B cell (primary cell): ENCODE measurements at regions not wholly inside any gene's neighbourhood (a gene's known extent, or its start where the extent isn't known, plus 50 kb on each side); places are given as distances from the start of the nearest gene placed in this dataset.

Experiments
- ATAC-seq: fragments of 200-7000 bp; cut with Tn5 transposase; one replicate; pipeline ENCODE4 v1.10.0; 2021; ENCODE audit warnings: low read depth, mild to moderate bottlenecking, moderate number of reproducible peaks, moderate library complexity
- CTCF ChIA-PET: fragments of 350-600 bp; sonication (Branson Sonifier 250); formaldehyde crosslinking; loops from one replicate; lab custom pipeline; 2021; ENCODE audit warnings: antibody characterized with exemption, inconsistent platforms; lab: Charles Lee
- POLR2A ChIA-PET: fragments of 350-600 bp; sonication (Branson Sonifier 250); formaldehyde crosslinking; loops from one replicate; lab custom pipeline; 2021; ENCODE audit warnings: antibody characterized with exemption; lab: Charles Lee
- DNase-seq: peaks from one replicate; pipeline ENCODE4 v3.0.0; 2013
- H2AFZ ChIP-seq: 2 replicates; pipeline ENCODE4 v1.6.1; 2012; ENCODE audit warnings: mild to moderate bottlenecking, low read depth, low read length; ENCODE audit not compliant: insufficient read depth, poor library complexity, severe bottlenecking
- H3K27ac ChIP-seq, 2 donors: 1 replicate in 1 of 2; 2 replicates in 1 of 2; pipeline ENCODE4 v1.5.1; 2012 to 2013; ENCODE audit warnings: low read length in 2 of 2, mild to moderate bottlenecking in 2 of 2, moderate library complexity in 1 of 2
- H3K27me3 ChIP-seq, 4 experiments: fragments of 200-600 bp in 1 of 4; sonication (generic) in 1 of 4; replicated peaks in 1 of 4; 1 replicate in 2 of 4; 2 replicates in 2 of 4; pipeline versions ENCODE4 v1.6.1 to v1.7.0; 2013 to 2016; ENCODE audit warnings: low read length in 3 of 4, mild to moderate bottlenecking in 2 of 4, mixed read lengths in 1 of 4, moderate library complexity in 1 of 4; ENCODE audit not compliant: insufficient read depth in 4 of 4, control insufficient read depth in 3 of 4; ENCODE audit errors: control extremely low read depth in 1 of 4
- H3K36me3 ChIP-seq, 2 experiments: replicated peaks in 1 of 2; 1 replicate in 1 of 2; 2 replicates in 1 of 2; pipeline versions ENCODE4 v1.6.1 to v1.7.1; 2013; ENCODE audit warnings: low read length in 1 of 2; ENCODE audit not compliant: insufficient read depth in 2 of 2, control insufficient read depth in 1 of 2; ENCODE audit errors: control extremely low read depth in 1 of 2, extremely low read depth in 1 of 2
- H3K4me1 ChIP-seq, 2 donors: fragments of 200-600 bp in 1 of 2; sonication (generic) in 1 of 2; 1 replicate in 1 of 2; 2 replicates in 1 of 2; pipeline versions ENCODE4 v1.5.1 to v1.6.1; 2013 to 2017; ENCODE audit warnings: low read length in 2 of 2; ENCODE audit not compliant: control insufficient read depth in 2 of 2, insufficient read depth in 2 of 2
- H3K4me2 ChIP-seq: replicated peaks from 2 replicates; pipeline ENCODE3; 2012; ENCODE audit warnings: mild to moderate bottlenecking, low read depth, low read length; ENCODE audit not compliant: poor library complexity, severe bottlenecking
- H3K4me3 ChIP-seq, 5 experiments: fragments of 200-600 bp in 1 of 5; sonication (generic) in 1 of 5; 1 replicate in 3 of 5; 2 replicates in 2 of 5; pipeline versions ENCODE4 v1.5.1 to v1.7.0; 2011 to 2016; ENCODE audit warnings: low read length in 4 of 5, mild to moderate bottlenecking in 4 of 5, low read depth in 2 of 5, control low read depth in 1 of 5, moderate library complexity in 1 of 5; ENCODE audit not compliant: insufficient read depth in 1 of 5; ENCODE audit errors: control extremely low read depth in 1 of 5, extremely low read depth in 1 of 5
- H3K79me2 ChIP-seq: fragments of 200-600 bp; sonication (generic); one replicate; pipeline ENCODE4 v1.6.0; 2016; ENCODE audit warnings: low read length; ENCODE audit not compliant: control insufficient read depth, insufficient read depth
- H3K9ac ChIP-seq: fragments of 200-600 bp; sonication (generic); 2 replicates; pipeline ENCODE4 v1.6.1; 2017; ENCODE audit warnings: mild to moderate bottlenecking, low read length, moderate library complexity
- H3K9me3 ChIP-seq, 3 donors: one replicate each; pipeline versions ENCODE4 v1.6.1 to v1.7.1; 2013; ENCODE audit warnings: low read length in 2 of 3; ENCODE audit not compliant: control insufficient read depth in 2 of 3, insufficient read depth in 1 of 3; ENCODE audit errors: control extremely low read depth in 1 of 3
- H4K20me1 ChIP-seq: 2 replicates; pipeline ENCODE4 v1.6.0; 2012; ENCODE audit warnings: mild to moderate bottlenecking, low read length; ENCODE audit not compliant: insufficient read depth, control insufficient read depth, poor library complexity, severe bottlenecking
- H3K27ac Mint-ChIP-seq: one replicate; pipeline ENCODE4 v1.8.0; 2021; ENCODE audit warnings: mixed read lengths
- H3K27me3 Mint-ChIP-seq: one replicate; pipeline ENCODE4 v1.8.0; 2021; ENCODE audit warnings: mixed read lengths
- H3K4me1 Mint-ChIP-seq: one replicate; pipeline ENCODE4 v1.8.0; 2021; ENCODE audit warnings: mixed read lengths
- H3K4me3 Mint-ChIP-seq: one replicate; pipeline ENCODE4 v1.8.0; 2021; ENCODE audit warnings: mixed read lengths
- H3K9me3 Mint-ChIP-seq: one replicate; pipeline ENCODE4 v1.8.0; 2022; ENCODE audit warnings: mixed read lengths; ENCODE audit not compliant: insufficient read depth
- CTCF ChIP-seq: fragments of 200-600 bp; IDR thresholded peaks from one replicate; pipeline ENCODE4 v1.8.0; 2022; ENCODE audit warnings: antibody characterized with exemption, mild to moderate bottlenecking
- EZH2 ChIP-seq: IDR thresholded peaks from 2 replicates; pipeline ENCODE4 v1.6.1; 2012; ENCODE audit warnings: borderline replicate concordance, low read depth, mild to moderate bottlenecking, moderate library complexity, low read length; ENCODE audit not compliant: insufficient read depth, poor library complexity, severe bottlenecking
- WGBS: methylation state at CpG from one replicate; pipeline ENCODE4 v1.1.5; 2013; ENCODE audit warnings: missing lambda C conversion rate; ENCODE audit not compliant: insufficient coverage; 5-methylcytosine and 5-hydroxymethylcytosine counted together
- intact Hi-C: fragments of 100-400 bp; cut with micrococcal nuclease; formaldehyde crosslinking; loops from one replicate; pipeline ENCODE4 v1.10.0; 2022

- TF ChIP-seq EZH2: no peak
- no peak for TF ChIP-seq CTCF
- no peak for DNase-seq
- no peak overlapping the region for H3K27ac Mint-ChIP-seq
- CTCF ChIA-PET: no interaction called here
- POLR2A ChIA-PET: no interaction called here
- intact Hi-C loops: no loop called here
- no peak overlapping the region for H3K4me3 Mint-ChIP-seq
- H3K9ac ChIP-seq: no peak overlapping the region
- H3K9me3 ChIP-seq: peaks cover 0 to 8% (median 5%) of the 10 kb centered on the region in 3 donors
- peaks cover 0 to 3% (median 0%) of the 10 kb centered on the region in 4 experiments for H3K27me3 ChIP-seq
- ATAC-seq: no peak
- no peaks in the 10 kb centered on the region for H4K20me1 ChIP-seq
- H3K27ac ChIP-seq: no peak overlapping the region
- peaks cover 4% of the 10 kb centered on the region for H3K27me3 Mint-ChIP-seq
- no peaks in the 10 kb centered on the region for H3K9me3 Mint-ChIP-seq
- H3K4me2 ChIP-seq: no peak overlapping the region
- no peaks in the 10 kb centered on the region for H3K36me3 ChIP-seq
- no peak overlapping the region for H2AFZ ChIP-seq
- H3K4me1 Mint-ChIP-seq: no peaks in the 10 kb centered on the region
- no peaks in the 10 kb centered on the region for H3K4me1 ChIP-seq
- H3K4me3 ChIP-seq: no peak overlapping the region
- no peaks in the 10 kb centered on the region for H3K79me2 ChIP-seq
- WGBS: 92% methylated on average over 8 of the region's 12 CpGs
Observed at GRCh38 chr1:244187310-244187709, 136.2 kb downstream of the ZBTB18 start.

- no peak overlapping the region for H3K27ac Mint-ChIP-seq
- no peaks in the 10 kb centered on the region for H3K36me3 ChIP-seq
- no peaks in the 10 kb centered on the region for H4K20me1 ChIP-seq
- no peaks in the 10 kb centered on the region for H3K4me1 Mint-ChIP-seq
- H3K27me3 ChIP-seq: peaks cover 0 to 3% (median 0%) of the 10 kb centered on the region in 4 experiments
- H3K4me1 ChIP-seq: no peaks in the 10 kb centered on the region
- H3K27ac ChIP-seq: no peak overlapping the region
- H2AFZ ChIP-seq: no peak overlapping the region
- H3K4me2 ChIP-seq: no peak overlapping the region
- TF ChIP-seq CTCF: no peak
- no peak for TF ChIP-seq EZH2
- no peak overlapping the region for H3K9ac ChIP-seq
- ChIA-PET CTCF (interaction anchor here (0.6 kb wide), 1 partner anchor 33 kb away, joined by 3 read pairs; no protein-coding TSS in a partner anchor), POLR2A (no interaction called here)
- WGBS: 89% methylated on average over 4 of the region's 5 CpGs
- DNase-seq (no peak), ATAC-seq (no peak)
- H3K4me3 ChIP-seq: no peak overlapping the region
- peaks cover 4% of the 10 kb centered on the region for H3K27me3 Mint-ChIP-seq
- H3K9me3 Mint-ChIP-seq: no peaks in the 10 kb centered on the region
- H3K9me3 ChIP-seq: peaks cover 0 to 11% (median 5%) of the 10 kb centered on the region in 3 donors
- H3K79me2 ChIP-seq: no peaks in the 10 kb centered on the region
- no peak overlapping the region for H3K4me3 Mint-ChIP-seq
- intact Hi-C loops: no loop called here
Observed at GRCh38 chr1:244191581-244191980, 140.5 kb downstream of the ZBTB18 start.
